Neural crest cell (in vitro differentiated cells): ENCODE measurements at regions not wholly inside any gene's neighbourhood (a gene's known extent, or its start where the extent isn't known, plus 50 kb on each side); places are given as distances from the start of the nearest gene placed in this dataset.

Source experiments
- DNase-seq: peaks from one replicate; pipeline ENCODE4 v3.0.0; 2021; ENCODE audit warnings: low read depth, mixed read lengths, low spot score
- H3K27ac Mint-ChIP-seq: one replicate; pipeline ENCODE4 v1.8.0; 2021; ENCODE audit warnings: mild to moderate bottlenecking, mixed read lengths; ENCODE audit not compliant: unreplicated experiment
- H3K27me3 Mint-ChIP-seq: 2 replicates; pipeline ENCODE4 v1.8.0; 2021; ENCODE audit warnings: low read depth, mild to moderate bottlenecking, mixed read lengths
- H3K36me3 Mint-ChIP-seq: 2 replicates; pipeline ENCODE4 v1.8.0; 2021; ENCODE audit warnings: low read depth, mild to moderate bottlenecking, mixed read lengths
- H3K4me1 Mint-ChIP-seq: 2 replicates; pipeline ENCODE4 v1.8.0; 2021; ENCODE audit warnings: mixed read lengths
- H3K4me3 Mint-ChIP-seq: one replicate; pipeline ENCODE4 v1.8.0; 2021; ENCODE audit warnings: mild to moderate bottlenecking, mixed read lengths
- H3K9me3 Mint-ChIP-seq: 2 replicates; pipeline ENCODE4 v1.8.0; 2021; ENCODE audit warnings: mixed read lengths
- CTCF ChIP-seq: fragments of 200-600 bp; sonication (generic); conservative IDR thresholded peaks from 2 replicates; pipeline ENCODE4 v1.5.0; 2021; ENCODE audit warnings: antibody characterized with exemption, mild to moderate bottlenecking

GRCh38 chr11:134474942-134475341 is 62.9 kb upstream of the B3GAT1 start:
- Mint-ChIP-seq H3K36me3 (no peaks in the 10 kb centered on the region), H3K4me3 (no peak overlapping the region), H3K4me1 (peaks cover 5% of the 10 kb centered on the region), H3K27me3 (peaks cover 51% of the 10 kb centered on the region), H3K27ac (no peak overlapping the region), H3K9me3 (no peaks in the 10 kb centered on the region)
- no peak for TF ChIP-seq CTCF
- no peak for DNase-seq

GRCh38 chr11:134474070-134474860 is 62.2 kb upstream of the B3GAT1 start:
- H3K9me3 Mint-ChIP-seq = no peaks in the 10 kb centered on the region
- H3K36me3 Mint-ChIP-seq = no peaks in the 10 kb centered on the region
- no peak for TF ChIP-seq CTCF
- peaks cover 5% of the 10 kb centered on the region for H3K4me1 Mint-ChIP-seq
- no peak overlapping the region for H3K4me3 Mint-ChIP-seq
- H3K27ac Mint-ChIP-seq = no peak overlapping the region
- DNase-seq = no peak
- peaks cover 48% of the 10 kb centered on the region for H3K27me3 Mint-ChIP-seq

- H3K4me1 Mint-ChIP-seq = peaks cover 5% of the 10 kb centered on the region
- no peak overlapping the region for H3K27ac Mint-ChIP-seq
- H3K27me3 Mint-ChIP-seq = peaks cover 40% of the 10 kb centered on the region
- no peak for TF ChIP-seq CTCF
- no peak overlapping the region for H3K4me3 Mint-ChIP-seq
- H3K36me3 Mint-ChIP-seq = no peaks in the 10 kb centered on the region
- no peak for DNase-seq
- H3K9me3 Mint-ChIP-seq = no peaks in the 10 kb centered on the region
Observed at GRCh38 chr11:134471716-134472455, 59.8 kb upstream of the B3GAT1 start.

- peaks cover 37% of the 10 kb centered on the region for H3K27me3 Mint-ChIP-seq
Observed at GRCh38 chr11:134471087-134471715, 59.2 kb upstream of the B3GAT1 start.

GRCh38 chr11:134470238-134470637 is 58.2 kb upstream of the B3GAT1 start:
- Mint-ChIP-seq H3K4me3 (no peak overlapping the region), H3K27me3 (peaks cover 44% of the 10 kb centered on the region), H3K27ac (no peak overlapping the region), H3K4me1 (peaks cover 7% of the 10 kb centered on the region), H3K36me3 (no peaks in the 10 kb centered on the region), H3K9me3 (no peaks in the 10 kb centered on the region)
- TF ChIP-seq CTCF = no peak
- no peak for DNase-seq

More at GRCh38 chr11:134471087-134471715, 59.2 kb upstream of the B3GAT1 start:
- TF ChIP-seq CTCF = no peak
- no peak for DNase-seq
- Mint-ChIP-seq H3K9me3 (no peaks in the 10 kb centered on the region), H3K4me1 (peaks cover 2% of the 10 kb centered on the region), H3K36me3 (no peaks in the 10 kb centered on the region), H3K4me3 (no peak overlapping the region), H3K27ac (no peak overlapping the region)
